Medulla oblongata (tissue), 1 donor: ENCODE measurements at regions not wholly inside any gene's neighbourhood (a gene's known extent, or its start where the extent isn't known, plus 50 kb on each side); places are given as distances from the start of the nearest gene placed in this dataset.

Source experiments
- DNase-seq: peaks from one replicate; pipeline ENCODE4 v3.0.0-alpha.2; 2015; ENCODE audit errors: extremely low spot score

DNA sequence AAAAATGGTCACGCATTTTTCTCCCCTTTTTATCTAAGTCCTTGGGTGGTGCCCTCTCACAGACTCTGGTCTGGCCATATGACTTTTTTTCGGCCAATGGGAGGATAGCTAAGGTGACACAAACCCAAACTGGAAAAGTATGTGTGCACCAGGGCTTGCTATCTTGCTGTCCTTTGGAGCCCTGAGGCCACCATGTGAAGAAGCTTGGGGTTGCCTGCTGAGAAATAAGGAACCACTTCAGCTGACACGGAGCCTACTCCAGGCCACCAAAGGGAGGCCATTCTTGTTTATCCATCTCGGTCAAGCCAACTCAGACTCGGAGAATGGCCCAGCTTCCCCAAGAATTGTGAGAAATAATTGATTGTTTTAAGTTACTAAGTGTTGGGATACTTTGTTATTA lies 111.4 kb upstream of the ZFHX3 start:
- no peak for DNase-seq

DNA sequence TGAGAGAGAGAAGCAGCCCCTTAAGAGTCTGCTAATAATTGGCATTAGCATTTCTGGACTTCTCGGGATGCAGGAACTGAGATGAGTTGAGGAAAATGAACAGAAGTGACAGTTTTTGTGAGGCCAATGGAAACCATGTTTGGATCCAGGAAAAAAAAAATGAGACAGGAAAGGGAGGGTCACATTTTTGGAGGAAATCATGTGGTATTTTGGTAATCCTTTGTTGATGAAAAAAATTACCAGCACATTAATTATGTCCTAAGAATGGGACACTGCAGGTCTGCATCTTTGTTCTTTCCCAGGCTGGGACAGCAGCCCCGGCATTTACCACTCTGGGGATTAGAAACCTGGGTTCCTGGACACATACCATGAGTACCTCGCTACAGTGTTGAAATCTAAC lies 109.9 kb upstream of the ZFHX3 start:
- DNase-seq: no peak

DNA sequence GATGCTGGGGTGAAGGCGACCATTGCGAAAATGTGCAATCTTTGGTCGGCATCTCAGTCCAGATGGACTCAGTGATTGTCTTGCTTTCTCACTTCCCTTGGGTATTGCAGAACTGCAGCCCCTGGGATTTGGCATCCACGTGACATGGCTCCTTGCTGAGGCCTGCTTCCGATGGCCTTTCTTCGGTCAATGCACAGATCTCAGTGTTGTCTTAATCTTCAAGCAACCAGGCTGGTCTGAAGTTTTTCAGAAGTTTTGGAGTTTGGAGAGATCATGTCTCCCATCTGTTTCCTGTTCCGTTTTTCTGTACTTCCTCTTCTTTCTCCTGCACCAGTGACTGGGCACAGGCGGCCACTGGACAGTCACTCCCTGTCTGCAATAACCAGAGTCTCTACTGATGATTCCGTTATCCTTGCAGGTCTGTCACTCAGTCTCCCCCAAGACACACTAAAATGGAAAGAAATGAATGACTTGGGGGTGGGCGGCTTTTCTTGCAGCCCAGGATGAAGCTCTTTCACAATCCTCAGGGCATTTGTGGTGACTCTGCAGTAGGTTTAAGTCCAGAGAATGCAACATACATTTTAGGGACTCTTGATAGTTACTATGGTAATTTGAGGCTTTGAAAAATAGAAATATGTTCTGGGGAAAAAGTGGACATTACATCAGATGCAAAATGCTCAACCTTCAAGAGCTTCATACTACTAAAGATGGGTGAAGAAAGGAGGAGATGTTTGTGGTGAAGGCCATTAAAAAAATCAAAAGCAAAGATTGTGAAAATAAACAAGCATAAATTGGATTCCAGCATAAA lies 106.3 kb upstream of the ZFHX3 start:
- DNase-seq: peak; percentile 89

DNA sequence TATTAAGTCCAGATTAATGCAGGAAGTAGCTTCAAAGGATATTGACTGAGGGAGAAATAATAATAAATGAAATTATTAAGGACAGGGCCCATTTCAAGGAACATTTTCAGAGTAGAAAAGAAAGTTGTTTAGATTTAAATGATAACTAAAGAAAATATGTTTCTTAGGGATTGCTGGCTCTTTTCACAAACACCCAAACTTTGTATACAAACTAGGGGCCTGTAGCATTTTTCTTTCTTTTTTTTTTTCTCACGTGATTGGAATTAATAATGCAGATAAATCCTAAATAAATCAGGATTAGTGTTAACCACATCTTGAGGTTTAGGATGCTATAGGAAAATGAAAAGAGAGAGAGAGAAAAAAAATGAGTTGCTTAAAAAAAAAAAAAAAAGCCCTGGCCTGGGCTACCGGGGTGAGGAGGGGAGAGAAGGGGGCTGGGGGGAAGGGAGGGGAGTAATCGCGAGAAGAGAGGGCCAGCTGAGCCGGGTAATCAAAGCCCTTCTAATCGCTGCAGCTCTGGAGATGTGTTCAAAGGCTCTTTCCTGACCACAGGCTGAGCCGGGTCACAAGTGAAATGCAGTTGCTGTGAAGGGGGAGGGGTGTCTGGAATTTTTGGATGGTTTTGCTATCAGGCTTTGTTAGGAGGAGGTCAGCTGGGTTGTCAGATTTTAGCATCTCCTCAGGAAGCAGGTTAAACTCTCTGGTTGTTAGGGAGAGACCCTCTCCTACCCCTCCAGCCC lies 104.6 kb upstream of the ZFHX3 start:
- DNase-seq: no peak

DNA sequence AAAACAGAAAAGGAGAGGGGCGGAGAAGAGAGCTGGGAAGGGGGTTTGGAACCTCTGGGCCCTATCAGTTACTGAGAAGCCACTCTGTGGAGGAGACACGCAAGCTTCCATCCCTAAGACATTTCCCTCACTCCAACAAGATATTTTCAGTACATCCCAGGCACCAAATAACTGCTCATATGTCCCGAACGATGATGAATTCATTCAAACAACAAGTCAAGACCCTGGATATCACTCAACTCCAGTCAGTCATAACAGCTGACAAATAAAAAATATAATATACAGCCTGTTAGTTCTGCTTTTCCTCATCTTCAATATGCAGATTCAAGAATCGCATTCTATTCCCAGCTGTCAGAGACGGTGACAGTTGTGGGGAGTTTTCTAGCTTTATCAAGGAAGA lies 104.0 kb upstream of the ZFHX3 start:
- no peak for DNase-seq

DNA sequence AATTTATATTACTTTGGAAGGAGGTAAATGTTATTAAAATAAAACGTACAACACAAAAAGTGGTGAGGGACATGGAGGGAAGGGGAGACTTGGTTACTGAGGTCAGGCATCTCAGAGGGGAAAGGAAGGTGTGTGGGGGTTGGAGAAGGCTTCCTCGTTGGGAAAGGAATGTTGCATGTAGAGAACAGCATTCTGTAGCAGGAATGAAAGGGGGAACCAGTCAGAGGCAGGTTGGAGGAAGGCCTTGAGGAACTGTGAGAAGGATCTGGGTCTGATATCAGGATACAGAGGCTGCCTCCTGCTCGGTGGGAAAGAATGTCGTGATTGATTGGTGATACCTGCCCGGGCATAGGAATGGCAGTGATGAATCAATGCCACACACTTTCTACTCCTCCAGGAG lies 103.3 kb upstream of the ZFHX3 start:
- no peak for DNase-seq

DNA sequence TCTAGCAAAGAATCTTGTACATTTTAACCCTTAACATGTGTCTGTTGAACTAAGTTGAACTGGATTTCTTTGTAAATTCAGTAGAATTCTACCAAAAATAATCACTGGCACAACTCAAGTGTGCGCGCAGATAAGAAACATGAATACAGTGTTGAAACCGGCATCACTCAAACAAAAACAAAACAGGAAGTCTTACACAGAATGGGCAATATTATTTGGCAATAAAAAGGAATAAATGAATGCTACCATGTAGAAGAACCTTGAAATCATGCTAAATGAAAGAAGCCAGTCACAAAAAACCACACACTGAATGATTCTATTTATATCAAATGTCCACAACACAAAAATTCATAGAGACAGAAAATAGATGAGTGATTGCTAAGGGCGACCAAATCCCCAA lies 102.9 kb upstream of the ZFHX3 start:
- DNase-seq: no peak

DNA sequence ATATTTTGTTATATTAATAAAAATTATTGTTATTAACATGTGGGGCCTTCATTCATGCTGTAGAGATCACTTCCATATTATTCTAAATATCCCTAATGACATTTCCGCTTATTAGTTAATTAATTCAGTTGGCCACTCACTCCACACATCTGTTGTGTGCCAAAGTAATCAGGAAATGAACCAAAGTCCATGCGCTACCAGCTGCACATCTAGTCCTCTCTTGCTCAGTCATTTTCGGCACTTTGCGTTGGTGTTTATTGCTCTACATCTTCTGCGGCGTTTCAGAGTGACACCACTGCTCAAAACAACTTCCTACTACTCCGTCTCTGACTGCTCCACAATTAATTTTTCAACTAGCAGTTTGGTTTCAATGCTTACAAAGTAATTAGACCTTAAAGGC lies 101.4 kb upstream of the ZFHX3 start:
- DNase-seq: no peak

DNA sequence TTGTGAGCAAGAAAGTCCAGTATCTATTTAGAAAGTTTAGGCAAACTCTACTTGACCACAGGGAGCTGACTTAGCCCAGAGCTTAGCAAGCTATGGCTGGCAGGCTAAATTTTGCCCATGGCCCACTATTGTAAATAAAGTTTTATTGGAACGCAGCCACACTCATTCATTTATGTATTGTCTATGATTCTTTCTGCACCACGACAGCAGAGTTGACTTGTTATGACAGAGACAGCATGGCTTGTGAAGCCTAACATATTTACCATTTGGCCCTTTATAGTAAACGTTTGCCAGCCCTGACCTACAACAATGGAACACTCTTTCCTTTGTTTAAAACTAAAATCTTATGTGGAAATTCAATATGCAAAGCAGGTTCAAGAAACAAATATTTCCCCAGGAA lies 100.0 kb upstream of the ZFHX3 start:
- DNase-seq: no peak

DNA sequence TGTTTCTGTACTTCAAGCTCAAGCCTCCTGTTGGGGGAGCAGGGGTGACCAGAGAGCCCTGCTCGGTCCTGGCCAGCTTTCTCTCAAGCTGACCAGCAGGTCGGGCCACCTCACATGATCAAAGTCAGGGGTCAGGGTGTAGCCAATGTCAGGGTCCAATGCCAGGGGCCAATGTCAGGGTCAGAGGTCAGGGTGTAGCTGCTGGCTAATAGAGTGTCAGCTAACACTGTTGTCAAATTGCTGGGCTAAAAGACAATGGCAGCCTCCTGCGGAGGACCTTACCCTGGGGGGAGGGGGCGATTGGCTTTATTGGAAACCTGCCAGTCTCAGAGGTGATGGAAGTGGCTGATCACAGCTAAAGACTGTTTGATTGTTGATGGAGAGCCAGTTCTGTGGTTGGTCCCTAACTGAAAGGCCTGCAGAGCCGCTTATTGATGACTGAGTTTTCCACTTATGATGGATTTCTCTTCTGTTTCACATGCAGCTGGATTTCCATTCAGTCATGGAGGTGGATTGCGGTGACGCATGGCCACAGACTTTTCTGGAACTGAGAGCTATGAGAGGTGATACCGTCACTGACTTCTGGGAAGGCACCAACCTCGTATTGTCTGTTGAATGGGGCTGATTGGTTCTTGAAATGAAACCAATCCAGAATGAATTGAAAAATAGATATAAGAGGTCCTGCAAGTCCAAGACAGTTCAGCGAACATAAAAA lies 97.4 kb upstream of the ZFHX3 start:
- no peak for DNase-seq

DNA sequence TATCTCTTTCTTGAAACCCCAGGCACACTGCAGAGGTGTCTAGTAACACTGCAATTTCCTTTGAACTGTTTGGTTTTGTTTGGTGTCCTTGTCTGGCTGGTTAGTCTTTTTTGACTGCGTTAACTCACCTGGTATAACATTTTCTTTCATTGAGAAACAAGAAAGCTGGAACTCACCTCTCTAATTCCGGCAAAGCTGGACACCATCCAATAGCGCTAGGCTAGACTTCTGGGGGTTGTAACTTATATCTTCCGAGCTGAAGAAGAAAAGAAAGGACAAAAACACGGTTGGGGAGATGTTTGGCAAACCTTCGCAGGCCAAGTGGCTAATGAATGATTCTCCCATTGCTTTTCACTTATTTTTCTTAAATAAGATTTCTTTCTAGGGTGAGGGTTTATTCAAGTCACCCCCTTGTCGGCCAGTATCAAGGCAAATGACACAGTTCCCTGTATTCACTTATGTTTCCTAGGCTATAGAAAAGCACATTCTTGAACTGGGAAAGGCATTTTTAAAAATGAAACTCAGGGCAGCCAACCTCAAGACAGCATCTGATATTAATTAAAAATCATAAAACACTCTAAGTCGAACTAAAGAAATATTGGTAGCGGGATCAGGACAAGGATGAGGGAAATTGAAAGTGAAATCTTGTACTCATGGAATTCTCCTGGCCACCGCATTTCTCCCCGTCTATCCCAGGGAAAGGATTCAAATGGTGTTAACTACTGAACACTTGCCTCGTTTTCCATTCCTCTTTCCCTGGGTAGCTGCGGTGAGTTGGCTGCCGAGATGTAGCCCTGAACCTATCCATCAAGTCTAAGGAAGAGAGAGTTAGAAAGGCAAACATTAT lies 95.9 kb upstream of the ZFHX3 start:
- no peak for DNase-seq

DNA sequence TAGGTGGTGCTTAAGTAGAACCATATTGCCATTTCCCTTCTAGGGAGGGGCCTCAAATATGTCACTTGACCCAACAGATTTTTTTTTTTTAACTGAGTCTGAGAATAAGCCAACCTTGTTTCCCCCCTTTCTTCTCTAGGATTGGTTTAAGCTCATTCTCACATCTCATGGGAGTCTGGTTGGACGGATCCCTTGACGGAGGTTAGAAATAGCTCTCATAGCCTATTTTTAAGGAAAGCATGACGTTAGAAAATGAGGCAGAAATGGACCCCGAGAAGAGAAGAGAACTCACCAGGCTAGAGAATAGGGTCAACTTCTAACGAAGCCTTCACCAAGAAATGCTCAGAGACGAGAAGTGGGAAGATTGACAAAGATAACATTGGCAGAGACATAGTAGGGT lies 95.1 kb upstream of the ZFHX3 start:
- DNase-seq: no peak

DNA sequence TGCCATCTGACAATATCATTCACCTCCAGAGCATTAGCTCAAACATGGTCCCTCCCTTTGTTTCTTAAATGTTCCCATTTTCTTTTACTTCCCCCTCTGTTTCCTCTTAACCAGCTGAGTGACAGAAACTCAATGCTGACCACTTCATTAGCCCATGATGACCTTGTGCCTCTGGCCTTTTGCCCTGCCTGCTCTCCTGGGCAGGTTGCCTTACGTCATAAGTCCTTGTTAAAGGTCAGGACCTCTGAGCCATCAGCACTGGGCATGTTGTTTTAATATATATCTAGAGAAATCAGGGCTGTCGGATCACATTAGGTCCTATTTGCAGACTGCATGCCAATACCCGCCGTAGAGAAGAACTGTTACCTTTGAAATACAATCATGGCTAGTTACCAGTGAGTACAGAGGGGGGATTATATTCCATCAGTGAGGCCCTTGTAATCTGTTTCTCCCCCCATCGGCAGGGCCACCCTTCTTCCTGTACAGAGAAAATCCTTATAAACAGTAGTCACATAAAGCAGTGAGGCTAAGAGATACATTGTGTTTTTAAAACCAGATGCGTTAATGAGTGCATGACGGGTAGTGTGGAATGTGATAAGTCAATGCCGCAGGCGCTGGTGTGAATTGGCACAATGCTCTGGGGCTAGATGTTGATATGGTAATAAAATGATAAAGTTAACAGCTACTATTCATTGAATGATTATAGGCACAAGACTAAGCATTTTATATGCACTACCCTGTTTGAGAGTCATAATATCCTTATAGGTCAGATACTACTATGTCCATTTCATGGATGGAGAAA lies 94.3 kb upstream of the ZFHX3 start:
- peak; percentile 35 for DNase-seq

DNA sequence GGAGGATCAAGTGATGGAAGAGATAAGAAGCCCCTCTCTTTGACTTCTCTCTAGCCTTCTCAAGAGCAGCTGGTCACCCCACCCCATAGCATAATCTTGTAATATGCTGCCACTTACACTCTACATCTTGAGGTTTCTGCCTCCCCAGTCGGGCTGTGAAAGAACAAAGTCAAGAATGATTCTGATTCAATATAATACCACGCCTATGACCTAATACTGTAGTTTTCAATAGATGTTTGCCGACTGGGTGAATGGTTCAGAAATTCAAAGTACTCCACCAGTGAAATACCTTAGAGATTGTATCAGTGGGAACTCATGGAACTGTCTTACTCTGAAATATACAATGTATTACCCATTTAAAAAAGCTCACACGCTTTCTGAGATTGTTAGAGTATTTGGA lies 93.0 kb upstream of the ZFHX3 start:
- DNase-seq: no peak

DNA sequence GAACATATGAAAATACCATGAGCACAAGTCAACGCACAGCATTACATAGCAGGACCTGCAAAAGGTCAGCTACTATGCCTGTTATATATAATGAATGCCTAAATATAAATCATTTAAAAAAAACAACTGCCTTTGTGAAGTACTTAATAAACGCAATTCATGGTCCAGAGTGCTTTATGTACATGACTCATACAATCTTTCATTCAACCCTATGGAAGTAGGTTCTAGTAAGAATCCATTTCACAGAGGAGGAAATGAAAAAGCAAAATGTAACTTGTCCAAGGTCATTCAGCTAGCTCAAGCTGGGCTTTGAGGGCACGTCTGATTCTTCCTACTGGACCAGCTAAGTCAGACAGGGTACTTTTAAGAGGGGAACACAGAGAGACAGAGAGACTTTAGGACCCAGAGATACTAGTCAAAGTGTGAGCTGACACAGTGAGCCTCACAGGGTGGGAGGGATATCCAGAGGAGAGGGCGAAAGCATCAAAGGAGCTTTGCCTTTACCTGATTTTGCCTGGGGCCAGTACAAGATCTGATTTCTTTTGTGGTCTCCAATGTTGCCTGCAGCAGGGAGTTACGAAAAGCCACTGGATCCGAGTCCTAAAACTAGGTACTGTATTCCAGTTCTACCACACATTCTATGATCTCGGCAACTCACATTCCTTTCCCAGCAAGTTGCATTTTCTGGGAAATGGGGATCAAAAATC lies 83.4 kb upstream of the ZFHX3 start:
- DNase-seq: no peak

DNA sequence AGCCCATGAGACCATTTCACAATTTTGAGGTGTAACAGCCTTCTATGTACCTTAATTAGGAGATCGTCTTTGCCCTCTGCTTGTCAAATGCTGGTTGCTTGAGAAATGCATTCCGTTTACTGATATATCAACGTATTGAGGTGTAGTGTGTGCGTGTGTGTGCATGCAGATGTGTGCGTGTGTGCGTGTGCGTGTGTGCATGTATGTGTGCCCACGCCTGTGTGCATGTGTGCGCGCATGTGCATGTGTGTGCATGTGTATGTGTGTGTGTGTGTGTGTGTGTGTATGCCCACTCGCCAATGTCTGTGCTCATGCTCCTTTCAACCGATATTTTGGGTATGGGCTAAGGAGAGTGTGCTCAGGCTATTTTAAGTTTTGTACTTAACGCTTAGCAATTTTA lies 81.5 kb upstream of the ZFHX3 start:
- DNase-seq: no peak

DNA sequence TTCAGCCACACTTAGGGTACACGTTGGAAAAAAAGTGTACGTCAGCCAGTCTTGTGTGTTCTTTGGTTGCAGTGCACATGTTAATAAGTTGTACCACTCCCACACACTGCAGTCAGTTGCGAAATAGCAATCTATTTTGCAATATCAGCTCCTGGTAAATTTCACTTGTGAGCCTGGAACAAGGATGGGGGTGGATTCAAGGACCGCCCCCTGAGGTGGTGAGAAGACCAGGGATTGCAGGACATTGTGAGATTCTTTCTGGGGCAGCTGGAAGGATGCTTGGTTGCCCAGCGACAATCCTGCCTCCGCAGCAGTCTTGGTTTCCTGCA lies 78.6 kb upstream of the ZFHX3 start:
- no peak for DNase-seq

DNA sequence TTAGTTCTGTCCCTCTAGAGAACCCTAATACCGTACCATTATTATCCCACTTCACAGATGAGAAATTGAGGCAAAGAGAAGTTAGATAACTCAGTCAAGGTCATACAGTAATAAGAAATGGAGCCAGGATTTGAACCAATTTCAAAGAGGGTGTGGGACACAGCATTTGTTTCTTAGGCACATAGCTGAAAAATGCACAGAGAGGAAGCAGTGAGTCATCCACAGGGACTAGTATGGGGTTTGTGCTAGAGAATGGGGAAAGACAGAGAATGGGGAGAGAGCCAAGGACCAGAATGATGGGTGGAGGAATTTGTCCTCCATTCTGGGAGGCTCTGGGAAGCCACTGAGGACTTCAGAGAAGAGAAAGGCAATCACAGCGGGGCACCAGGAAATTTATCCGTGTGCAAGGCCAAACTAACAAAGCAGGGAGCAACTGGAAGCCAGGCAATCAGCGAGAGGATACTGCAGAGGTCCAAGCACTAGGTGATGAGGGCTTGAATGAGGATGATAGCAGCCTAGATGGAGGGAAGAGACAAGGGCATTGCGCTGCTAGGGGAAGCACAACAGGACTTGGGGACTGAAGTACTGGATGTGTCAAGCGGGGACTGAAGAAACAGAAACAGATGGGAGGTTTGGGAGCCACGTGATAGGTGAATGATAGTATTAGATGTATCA lies 78.1 kb upstream of the ZFHX3 start:
- no peak for DNase-seq

DNA sequence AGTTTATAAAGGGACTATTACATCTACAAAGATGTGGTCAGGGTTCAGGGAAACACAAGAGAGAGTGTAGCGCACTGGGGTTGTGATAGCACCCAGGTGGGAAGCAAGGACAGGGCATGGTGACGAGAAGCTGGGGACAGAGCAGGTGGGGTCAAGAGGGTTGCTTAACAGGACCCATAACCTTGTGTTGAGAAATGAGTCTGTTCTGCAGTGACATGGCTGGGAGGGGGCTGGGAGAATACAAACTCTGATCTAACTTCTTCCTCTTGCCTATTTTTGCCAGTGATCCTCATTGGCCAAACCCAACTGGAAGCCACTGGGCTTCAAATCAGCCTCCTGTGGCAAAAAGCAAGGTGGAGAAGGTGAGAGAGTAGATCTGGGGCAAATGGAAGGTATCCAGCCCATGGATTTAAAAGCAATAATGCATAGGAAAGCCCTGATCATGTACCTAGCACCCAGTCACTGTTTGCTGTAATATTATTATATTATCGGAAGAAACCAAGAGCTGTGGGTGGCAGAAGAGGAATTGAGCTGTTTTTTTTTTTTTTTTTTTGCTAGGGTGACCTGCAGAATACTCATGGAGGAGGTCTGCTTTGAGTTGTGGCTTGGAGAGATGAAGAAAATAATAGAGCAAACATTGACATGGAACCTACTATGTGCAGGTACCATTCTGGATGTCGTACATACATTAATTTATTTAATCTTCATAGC lies 76.9 kb upstream of the ZFHX3 start:
- DNase-seq: peak; percentile 79
